IPS-NIHi11 (cell line): ENCODE measurements at regions not wholly inside any gene's neighbourhood (a gene's known extent, or its start where the extent isn't known, plus 50 kb on each side); places are given as distances from the start of the nearest gene placed in this dataset.
"Not testable (repeated sequence)": the region's sequence is repeated elsewhere in the genome, so short reads cannot be mapped to it uniquely, and the experiment has no call there.

Experiments used
- DNase-seq: peaks from one replicate; pipeline ENCODE4 v3.0.0; 2012; ENCODE audit warnings: mixed read lengths, low spot score

- no peak for DNase-seq
These were observed 452.9 kb upstream of the MAN1A1 start for GRCh38 chr6:119802464-119802863.

- DNase-seq, result no peak
These were observed 451.5 kb upstream of the MAN1A1 start for GRCh38 chr6:119801056-119801455.

DNA sequence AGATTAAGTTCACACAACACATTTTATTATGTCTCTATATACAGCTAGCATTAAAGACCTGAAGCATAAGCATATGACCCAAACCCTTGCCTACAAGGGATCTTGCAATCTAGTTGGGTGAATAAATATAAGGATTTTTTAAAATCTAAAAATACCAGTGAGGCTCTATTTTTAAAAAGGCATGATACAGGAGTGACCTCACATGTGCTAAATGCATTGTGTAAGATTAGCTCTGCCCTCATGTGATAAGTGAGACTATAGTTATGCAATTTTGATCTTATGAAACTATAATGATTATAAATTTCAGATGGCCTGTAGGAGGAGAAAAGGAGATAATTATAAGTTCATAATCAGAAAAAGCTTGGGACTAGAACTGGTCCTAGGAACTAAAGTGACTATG is 451.0 kb upstream of the MAN1A1 start:
- no peak for DNase-seq

DNA sequence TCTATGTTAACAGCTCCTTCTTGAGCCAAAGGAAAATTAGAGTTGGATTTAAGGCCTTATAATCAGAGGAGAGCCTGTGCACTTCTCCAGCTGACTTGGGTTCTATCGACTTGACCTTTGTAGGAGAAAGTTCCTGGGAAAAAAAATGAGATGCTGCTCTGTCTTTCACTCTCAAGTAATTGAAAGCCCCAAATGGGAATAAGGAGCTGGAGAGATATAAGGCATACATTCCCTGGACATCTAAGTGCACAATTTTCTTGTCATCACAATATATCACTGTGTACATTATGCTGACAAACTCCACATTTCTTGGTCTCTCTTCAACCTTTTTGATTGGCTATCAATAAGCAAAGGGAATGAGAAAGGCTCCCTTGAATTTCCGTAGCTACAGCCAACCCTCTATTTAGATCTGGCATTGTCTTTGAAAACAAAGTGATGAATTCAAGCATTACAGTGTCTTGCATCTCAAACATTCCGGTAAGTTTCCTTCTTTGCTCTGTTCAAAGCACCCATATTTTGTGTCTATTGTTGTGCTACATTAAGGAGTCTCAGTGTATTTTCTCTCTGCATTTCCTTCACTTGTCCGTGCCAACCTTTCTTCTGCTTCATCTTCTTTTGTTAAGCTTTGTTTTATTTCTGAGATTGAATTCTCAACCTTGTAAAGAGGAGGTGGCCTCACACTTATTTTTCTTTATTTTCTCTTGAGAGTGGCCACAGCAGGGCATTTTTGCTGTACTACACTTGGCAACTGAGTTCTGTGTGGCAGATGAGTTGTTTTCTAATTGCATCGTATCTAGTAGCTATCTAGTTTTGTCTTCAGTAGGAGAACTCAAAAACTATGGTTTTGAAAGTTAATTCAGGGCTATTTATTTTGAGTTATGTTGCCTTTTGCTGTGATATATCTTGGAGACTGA is 450.3 kb upstream of the MAN1A1 start:
- DNase-seq, result no peak

DNA sequence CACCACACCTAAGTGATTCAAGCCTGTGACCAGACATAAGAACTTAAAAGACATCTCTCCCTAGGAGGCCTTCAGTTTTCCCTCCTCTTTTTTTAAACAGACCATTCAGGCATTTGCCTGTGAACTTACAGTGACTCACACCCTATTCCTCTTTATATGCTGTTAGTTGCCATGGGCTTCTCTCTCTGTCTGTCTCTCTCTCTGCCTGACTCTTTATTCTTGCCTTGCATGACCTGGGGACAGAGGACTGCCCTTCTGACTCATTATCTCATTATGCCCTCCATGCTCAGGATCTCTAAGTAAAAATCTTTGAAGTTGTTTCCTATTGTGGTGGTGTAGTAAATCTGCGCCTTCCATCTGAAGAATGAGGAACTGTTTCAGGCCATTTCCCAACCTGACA is 442.2 kb upstream of the MAN1A1 start:
- no peak for DNase-seq

GRCh38 chr6:119781365-119781764 is 431.8 kb upstream of the MAN1A1 start:
- no peak for DNase-seq

- no peak for DNase-seq
These were observed 418.6 kb upstream of the MAN1A1 start for GRCh38 chr6:119768201-119768600.

- no peak for DNase-seq
These were observed 415.5 kb upstream of the MAN1A1 start for GRCh38 chr6:119764927-119765681.

- DNase-seq, result no peak
These were observed 410.5 kb upstream of the MAN1A1 start for GRCh38 chr6:119760046-119760445.

GRCh38 chr6:119758385-119758784 is 408.8 kb upstream of the MAN1A1 start:
- no peak for DNase-seq

DNA sequence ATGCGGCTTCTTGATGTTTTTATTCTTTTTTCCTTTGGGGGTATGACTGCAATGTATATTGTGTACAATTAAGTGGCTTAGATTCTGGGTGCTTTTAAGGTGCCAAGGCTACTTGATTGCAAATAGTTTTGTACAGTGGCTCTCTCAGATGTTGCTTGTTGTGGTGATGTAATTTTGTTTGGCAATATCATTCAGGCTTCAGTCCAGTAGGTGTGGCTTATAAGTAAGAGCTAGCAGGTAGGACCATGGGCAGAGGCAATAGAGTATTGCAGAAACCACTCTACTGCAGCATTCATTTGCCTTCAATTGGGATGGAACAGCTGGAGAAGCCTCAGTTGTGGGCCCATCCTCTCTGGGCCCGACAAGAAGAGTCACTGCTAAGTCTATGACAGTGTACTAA is 407.9 kb upstream of the MAN1A1 start:
- DNase-seq, result no peak

- no peak for DNase-seq
These were observed 399.8 kb upstream of the MAN1A1 start for GRCh38 chr6:119749335-119749734.

GRCh38 chr6:119748535-119748934 is 399.0 kb upstream of the MAN1A1 start:
- not testable (repeated sequence) for DNase-seq

GRCh38 chr6:119742188-119742803 is 392.7 kb upstream of the MAN1A1 start:
- DNase-seq, result peak; percentile 67

GRCh38 chr6:119739769-119740168 is 390.2 kb upstream of the MAN1A1 start:
- DNase-seq, result no peak

- no peak for DNase-seq
These were observed 388.9 kb upstream of the MAN1A1 start for GRCh38 chr6:119738425-119738824.

GRCh38 chr6:119736296-119737021 is 386.9 kb upstream of the MAN1A1 start:
- DNase-seq, result no peak

GRCh38 chr6:119735530-119735929 is 386.0 kb upstream of the MAN1A1 start:
- DNase-seq, result no peak

GRCh38 chr6:119734227-119734626 is 384.7 kb upstream of the MAN1A1 start:
- DNase-seq, result no peak

DNA sequence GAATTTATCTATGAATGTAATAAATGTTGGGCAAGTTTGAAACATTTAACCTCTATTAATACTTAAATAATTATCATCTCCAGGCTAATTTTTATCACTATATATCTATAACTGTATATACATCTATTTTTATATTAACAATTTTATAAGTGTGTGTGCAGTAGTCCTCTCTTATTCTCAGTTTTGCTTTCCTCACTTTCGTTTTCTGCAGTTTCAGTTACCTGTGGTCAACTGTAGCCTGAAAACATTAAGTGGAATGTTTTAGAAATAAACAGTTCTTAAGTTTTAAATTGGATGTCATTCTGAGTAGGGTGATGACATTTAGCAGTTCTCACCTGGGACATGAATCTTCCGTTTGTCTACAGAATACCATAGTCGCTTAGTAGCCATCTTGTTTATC is 379.4 kb upstream of the MAN1A1 start:
- no peak for DNase-seq

- no peak for DNase-seq
These were observed 378.7 kb upstream of the MAN1A1 start for GRCh38 chr6:119728220-119728750.
